OCI-LY3 (cell line): ENCODE measurements at regions not wholly inside any gene's neighbourhood (a gene's known extent, or its start where the extent isn't known, plus 50 kb on each side); places are given as distances from the start of the nearest gene placed in this dataset.

Experiments
- H2AFZ ChIP-seq: fragments of 200-600, 300-600 bp; shearing (Covaris generic); 2 replicates; pipeline ENCODE4 v1.6.0; 2014; ENCODE audit warnings: antibody characterized with exemption, low read depth, low read length
- H3K27ac ChIP-seq: fragments of 200-600, 300-600 bp; sonication (generic); 2 replicates; pipeline ENCODE4 v1.5.1; 2014; ENCODE audit warnings: mild to moderate bottlenecking, low read length, moderate library complexity, mixed read lengths
- H3K27me3 ChIP-seq: fragments of 200-600, 300-600 bp; sonication (generic); 2 replicates; pipeline ENCODE4 v1.6.1; 2014; ENCODE audit warnings: low read depth, low read length, mixed read lengths
- H3K36me3 ChIP-seq: fragments of 200-600, 300-600 bp; sonication (generic); replicated peaks from 2 replicates; pipeline ENCODE3; 2014; ENCODE audit warnings: low read depth, low read length, mixed read lengths
- H3K4me1 ChIP-seq: fragments of 300-600, 200-600 bp; sonication (generic); 2 replicates; pipeline ENCODE4 v1.6.1; 2014; ENCODE audit warnings: low read length, mixed read lengths
- H3K4me2 ChIP-seq: fragments of 200-600, 300-600 bp; sonication (generic); 2 replicates; pipeline ENCODE4 v1.6.1; 2014; ENCODE audit warnings: low read length, mixed read lengths
- H3K4me3 ChIP-seq: fragments of 300-600, 200-600 bp; sonication (generic); 2 replicates; pipeline ENCODE4 v1.5.1; 2014; ENCODE audit warnings: antibody characterized with exemption, mild to moderate bottlenecking, low read length, moderate library complexity
- H3K79me2 ChIP-seq: fragments of 300-600, 200-600 bp; shearing (Covaris generic); 2 replicates; pipeline ENCODE4 v1.6.1; 2014; ENCODE audit warnings: mild to moderate bottlenecking, low read length, mixed read lengths
- H3K9ac ChIP-seq: fragments of 300-600, 200-600 bp; shearing (Covaris generic); 2 replicates; pipeline ENCODE4 v1.6.0; 2014; ENCODE audit warnings: mild to moderate bottlenecking, low read length, moderate library complexity
- H3K9me3 ChIP-seq: fragments of 200-600, 300-600 bp; shearing (Covaris generic); 2 replicates; pipeline ENCODE4 v1.6.1; 2014; ENCODE audit warnings: low read length, mixed read lengths; ENCODE audit not compliant: insufficient read depth
- H4K20me1 ChIP-seq: fragments of 200-600, 300-600 bp; sonication (generic); 2 replicates; pipeline ENCODE4 v1.6.1; 2016; ENCODE audit warnings: low read length, mixed read lengths; ENCODE audit not compliant: insufficient read depth
- EZH2phosphoT487 ChIP-seq: fragments of 200-600 bp; shearing (Covaris generic); IDR thresholded peaks from 2 replicates; pipeline ENCODE4 v1.6.1; 2018; ENCODE audit warnings: antibody characterized with exemption, mixed run types, low read depth
- TF ChIP-seq, protein P1 (sequence below): fragments of 200-600, 300-600 bp; sonication (generic); IDR thresholded peaks from 2 replicates; pipeline ENCODE4 v1.5.1; 2014; ENCODE audit warnings: antibody characterized with exemption, low read length, low read depth

DNA sequence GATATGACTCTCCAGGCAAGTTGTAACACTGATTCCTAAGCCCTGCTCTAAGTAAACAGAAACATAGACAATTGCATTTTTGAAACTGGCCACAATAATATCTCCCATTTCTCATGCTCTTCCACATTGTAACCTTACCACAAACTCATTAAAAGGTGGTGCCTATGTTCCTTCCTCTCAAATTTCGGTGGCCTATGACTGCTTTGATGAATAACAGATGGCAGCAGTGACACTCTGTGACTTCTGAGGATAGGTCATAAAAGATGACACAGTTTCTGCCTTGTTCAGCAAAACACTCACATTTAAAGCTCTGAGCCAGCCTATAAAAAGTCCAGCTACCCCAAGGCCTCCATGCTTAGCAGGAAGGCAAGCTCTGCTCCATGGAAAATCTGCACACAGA lies 195.2 kb downstream of the EFHB start:
- TF ChIP-seq, protein P1, sequence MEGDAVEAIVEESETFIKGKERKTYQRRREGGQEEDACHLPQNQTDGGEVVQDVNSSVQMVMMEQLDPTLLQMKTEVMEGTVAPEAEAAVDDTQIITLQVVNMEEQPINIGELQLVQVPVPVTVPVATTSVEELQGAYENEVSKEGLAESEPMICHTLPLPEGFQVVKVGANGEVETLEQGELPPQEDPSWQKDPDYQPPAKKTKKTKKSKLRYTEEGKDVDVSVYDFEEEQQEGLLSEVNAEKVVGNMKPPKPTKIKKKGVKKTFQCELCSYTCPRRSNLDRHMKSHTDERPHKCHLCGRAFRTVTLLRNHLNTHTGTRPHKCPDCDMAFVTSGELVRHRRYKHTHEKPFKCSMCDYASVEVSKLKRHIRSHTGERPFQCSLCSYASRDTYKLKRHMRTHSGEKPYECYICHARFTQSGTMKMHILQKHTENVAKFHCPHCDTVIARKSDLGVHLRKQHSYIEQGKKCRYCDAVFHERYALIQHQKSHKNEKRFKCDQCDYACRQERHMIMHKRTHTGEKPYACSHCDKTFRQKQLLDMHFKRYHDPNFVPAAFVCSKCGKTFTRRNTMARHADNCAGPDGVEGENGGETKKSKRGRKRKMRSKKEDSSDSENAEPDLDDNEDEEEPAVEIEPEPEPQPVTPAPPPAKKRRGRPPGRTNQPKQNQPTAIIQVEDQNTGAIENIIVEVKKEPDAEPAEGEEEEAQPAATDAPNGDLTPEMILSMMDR: no peak
- TF ChIP-seq EZH2phosphoT487: no peak
- H2AFZ ChIP-seq: no peak overlapping the region
- H3K79me2 ChIP-seq: no peaks in the 10 kb centered on the region
- no peaks in the 10 kb centered on the region for H3K9me3 ChIP-seq
- H3K36me3 ChIP-seq: no peaks in the 10 kb centered on the region
- H3K4me3 ChIP-seq: no peak overlapping the region
- H3K4me1 ChIP-seq: no peaks in the 10 kb centered on the region
- no peaks in the 10 kb centered on the region for H3K27me3 ChIP-seq
- H4K20me1 ChIP-seq: no peaks in the 10 kb centered on the region
- no peak overlapping the region for H3K9ac ChIP-seq
- no peak overlapping the region for H3K27ac ChIP-seq
- no peak overlapping the region for H3K4me2 ChIP-seq

GRCh38 chr3:19735111-19735510 lies 198.9 kb downstream of the EFHB start:
- Histone ChIP-seq H3K27me3 (no peaks in the 10 kb centered on the region), H3K79me2 (no peaks in the 10 kb centered on the region), H3K4me1 (no peaks in the 10 kb centered on the region), H3K27ac (no peak overlapping the region), H2AFZ (no peak overlapping the region), H3K4me3 (no peak overlapping the region), H4K20me1 (no peaks in the 10 kb centered on the region), H3K9ac (no peak overlapping the region), H3K4me2 (no peak overlapping the region), H3K9me3 (no peaks in the 10 kb centered on the region), H3K36me3 (no peaks in the 10 kb centered on the region)
- TF ChIP-seq, protein P1: no peak
- TF ChIP-seq EZH2phosphoT487: no peak

- no peaks in the 10 kb centered on the region for H3K4me1 ChIP-seq
- H3K27me3 ChIP-seq: no peaks in the 10 kb centered on the region
- H3K9ac ChIP-seq: no peak overlapping the region
- no peak overlapping the region for H3K27ac ChIP-seq
- H3K79me2 ChIP-seq: no peaks in the 10 kb centered on the region
- H4K20me1 ChIP-seq: no peaks in the 10 kb centered on the region
- H3K4me2 ChIP-seq: no peak overlapping the region
- TF ChIP-seq EZH2phosphoT487: no peak
- TF ChIP-seq, protein P1: no peak
- H2AFZ ChIP-seq: no peak overlapping the region
- H3K36me3 ChIP-seq: no peaks in the 10 kb centered on the region
- no peak overlapping the region for H3K4me3 ChIP-seq
- no peaks in the 10 kb centered on the region for H3K9me3 ChIP-seq
Observed at GRCh38 chr3:19734453-19734852, 199.6 kb downstream of the EFHB start.

DNA sequence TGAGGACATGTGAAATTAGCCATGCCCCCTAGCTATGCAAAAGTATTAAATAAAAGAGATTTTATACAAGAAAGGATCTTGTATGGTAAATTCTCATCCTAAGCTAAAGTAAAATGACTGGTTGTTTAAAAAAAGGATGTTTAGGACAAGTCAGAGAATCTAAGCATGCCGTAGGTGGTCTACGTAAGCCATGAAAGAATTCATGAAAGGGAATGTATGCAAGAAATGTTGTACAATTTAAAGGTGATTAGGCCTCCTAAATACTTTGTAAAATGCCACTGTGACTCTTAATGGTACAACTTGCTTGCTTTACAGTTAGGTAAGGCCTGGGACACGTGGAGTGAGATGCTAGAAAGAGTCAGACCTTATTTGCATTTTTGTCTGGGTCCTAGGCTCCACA lies 209.0 kb downstream of the EFHB start:
- Histone ChIP-seq H3K27ac (no peak overlapping the region), H3K9me3 (peaks cover 6% of the 10 kb centered on the region; the same call in 1 of the 2 replicates), H4K20me1 (no peaks in the 10 kb centered on the region), H3K36me3 (peaks cover 3% of the 10 kb centered on the region), H2AFZ (no peak overlapping the region), H3K4me3 (no peak overlapping the region), H3K4me2 (no peak overlapping the region), H3K27me3 (no peaks in the 10 kb centered on the region), H3K9ac (no peak overlapping the region), H3K79me2 (no peaks in the 10 kb centered on the region), H3K4me1 (no peaks in the 10 kb centered on the region)
- no peak for TF ChIP-seq EZH2phosphoT487
- TF ChIP-seq, protein P1: no peak
